HG03095 (cell line): ENCODE measurements at regions not wholly inside any gene's neighbourhood (a gene's known extent, or its start where the extent isn't known, plus 50 kb on each side); places are given as distances from the start of the nearest gene placed in this dataset.
"Not testable (repeated sequence)": the region's sequence is repeated elsewhere in the genome, so short reads cannot be mapped to it uniquely, and the experiment has no call there.

Source experiments
- ATAC-seq: cut with Tn5 transposase; IDR thresholded peaks from one replicate; pipeline ENCODE4 v1.9.1; 2021; ENCODE audit warnings: moderate library complexity; ENCODE audit not compliant: unreplicated experiment

- ATAC-seq: no peak
Observed at GRCh38 chr21:35482096-35482495, 433.0 kb upstream of the RUNX1 start.

- ATAC-seq: no peak
Observed at GRCh38 chr21:35481005-35481404, 431.9 kb upstream of the RUNX1 start.

DNA sequence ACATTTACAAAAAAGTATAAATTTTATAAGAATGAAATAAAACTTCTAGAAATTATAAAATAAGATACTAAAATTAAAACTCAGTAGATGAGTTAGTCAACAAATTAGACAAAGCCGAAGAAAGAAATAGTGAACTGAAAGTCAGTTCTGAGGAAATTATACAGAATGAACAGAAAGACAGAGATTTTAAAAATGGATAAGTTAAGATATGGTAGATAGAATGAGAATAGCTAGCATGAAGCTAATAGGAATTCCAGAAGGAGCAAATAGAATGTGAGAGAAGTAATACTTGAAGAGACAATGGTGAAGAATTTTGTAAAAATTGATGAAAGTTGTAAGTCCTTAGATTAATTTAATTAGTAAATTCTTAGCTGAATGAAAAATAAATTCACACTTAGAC lies 430.4 kb upstream of the RUNX1 start:
- no peak for ATAC-seq

GRCh38 chr21:35479065-35479448 lies 430.0 kb upstream of the RUNX1 start:
- ATAC-seq: no peak

DNA sequence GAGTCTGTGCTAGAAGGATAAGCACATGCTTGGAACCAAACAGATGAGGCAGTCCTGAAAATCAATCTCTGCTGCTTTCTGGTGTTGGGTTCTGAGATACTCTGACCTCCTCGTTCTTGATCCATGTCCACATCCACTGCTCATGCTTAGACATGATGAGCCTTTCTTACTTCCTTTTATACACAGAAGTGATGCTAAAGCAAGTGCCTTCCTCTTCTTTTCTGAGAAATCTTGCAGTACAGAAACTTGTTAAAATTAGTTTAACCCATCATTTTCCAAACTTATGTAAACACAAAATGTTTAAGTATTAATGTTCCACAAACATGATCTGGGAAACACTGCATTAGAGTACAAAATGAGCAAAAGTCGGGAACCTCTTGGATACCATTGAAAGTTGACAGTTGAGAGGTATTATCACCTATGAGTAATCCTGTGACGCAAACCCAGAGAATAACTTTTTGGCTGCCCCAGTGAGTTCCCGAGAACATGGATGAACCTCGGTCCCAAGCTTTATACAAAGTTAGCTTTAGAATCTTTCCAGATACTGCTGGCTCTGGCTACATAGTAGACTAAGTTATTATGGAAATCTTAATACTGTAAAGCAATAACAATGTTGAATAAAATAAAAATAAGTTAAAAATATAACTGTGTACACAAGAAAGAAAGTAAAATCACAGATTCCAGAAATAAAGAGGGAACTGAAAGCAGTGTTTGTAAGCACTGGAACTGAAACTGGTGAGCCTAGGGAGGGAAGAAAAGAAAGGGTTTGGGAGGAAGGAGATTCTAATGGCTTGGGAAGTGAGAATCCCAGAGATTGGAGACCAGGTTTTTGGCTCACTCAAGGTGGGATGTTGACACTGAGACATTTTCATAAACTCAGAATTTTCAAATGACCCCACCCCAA lies 429.3 kb upstream of the RUNX1 start:
- no peak for ATAC-seq

GRCh38 chr21:35477622-35478021 lies 428.5 kb upstream of the RUNX1 start:
- ATAC-seq: no peak

- ATAC-seq: no peak
Observed at GRCh38 chr21:35476621-35477395, 427.7 kb upstream of the RUNX1 start.

DNA sequence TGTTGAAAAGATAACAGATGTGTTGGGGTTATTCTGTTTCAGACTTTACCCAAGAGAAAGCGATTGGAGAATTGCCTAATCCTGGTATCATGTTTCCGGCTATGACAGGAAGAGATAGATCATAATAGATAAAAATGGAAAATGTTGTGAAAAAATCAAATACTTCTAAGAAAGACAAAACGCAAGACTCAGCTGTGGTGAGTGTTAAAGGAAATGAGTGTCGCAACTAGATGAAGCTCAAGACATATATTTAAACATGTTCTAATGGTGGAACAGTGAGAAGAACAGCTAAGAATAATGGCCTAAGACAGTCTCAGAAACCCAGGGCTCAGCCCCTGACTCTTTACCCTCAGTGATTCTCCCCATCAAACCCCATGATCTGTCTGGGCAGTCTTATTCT lies 426.7 kb upstream of the RUNX1 start:
- ATAC-seq: no peak

DNA sequence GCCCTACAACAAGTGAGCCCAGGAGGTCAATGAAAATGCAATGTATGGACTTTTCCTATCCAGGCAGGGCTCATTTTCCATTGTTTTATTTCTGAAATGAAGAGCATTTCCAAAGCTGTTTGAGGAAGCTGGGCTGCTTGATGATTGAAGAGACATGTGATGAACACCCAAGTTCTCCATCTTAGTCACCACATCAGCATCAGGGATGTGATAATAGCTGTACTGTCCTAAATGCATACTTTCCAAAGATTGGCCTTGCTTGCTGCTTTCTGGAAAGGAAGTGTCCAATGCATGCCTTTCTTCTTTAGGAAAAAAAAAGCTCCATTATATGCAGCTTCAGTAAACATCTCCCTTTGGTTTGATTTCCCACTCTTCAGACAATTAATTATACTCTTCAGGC lies 425.9 kb upstream of the RUNX1 start:
- ATAC-seq: no peak

GRCh38 chr21:35473496-35473895 lies 424.4 kb upstream of the RUNX1 start:
- no peak for ATAC-seq

- no peak for ATAC-seq
Observed at GRCh38 chr21:35470522-35470921, 421.4 kb upstream of the RUNX1 start.

- no peak for ATAC-seq
Observed at GRCh38 chr21:35469498-35469897, 420.4 kb upstream of the RUNX1 start.

DNA sequence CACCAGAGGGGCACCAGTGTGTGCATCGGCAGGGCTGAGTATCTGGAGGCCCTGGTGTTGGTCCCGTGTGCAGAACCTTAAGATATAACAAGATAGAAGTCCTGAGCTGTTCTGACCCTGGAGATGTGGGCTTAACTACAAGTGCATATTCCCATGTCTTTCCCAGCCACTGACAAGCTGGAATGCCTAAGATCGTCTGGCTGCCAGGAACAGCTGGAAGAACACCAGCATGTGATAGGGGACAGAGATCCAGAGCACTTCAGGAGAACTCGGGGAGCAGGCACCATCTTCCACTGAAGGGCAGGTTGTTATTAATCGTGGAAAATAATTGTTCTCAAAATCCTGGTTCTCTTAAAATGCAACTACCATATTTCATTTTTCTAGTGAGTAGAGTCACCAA lies 419.9 kb upstream of the RUNX1 start:
- ATAC-seq: no peak

GRCh38 chr21:35467566-35467965 lies 418.5 kb upstream of the RUNX1 start:
- no peak for ATAC-seq

- not testable (repeated sequence) for ATAC-seq
Observed at GRCh38 chr21:35466681-35467080, 417.6 kb upstream of the RUNX1 start.

DNA sequence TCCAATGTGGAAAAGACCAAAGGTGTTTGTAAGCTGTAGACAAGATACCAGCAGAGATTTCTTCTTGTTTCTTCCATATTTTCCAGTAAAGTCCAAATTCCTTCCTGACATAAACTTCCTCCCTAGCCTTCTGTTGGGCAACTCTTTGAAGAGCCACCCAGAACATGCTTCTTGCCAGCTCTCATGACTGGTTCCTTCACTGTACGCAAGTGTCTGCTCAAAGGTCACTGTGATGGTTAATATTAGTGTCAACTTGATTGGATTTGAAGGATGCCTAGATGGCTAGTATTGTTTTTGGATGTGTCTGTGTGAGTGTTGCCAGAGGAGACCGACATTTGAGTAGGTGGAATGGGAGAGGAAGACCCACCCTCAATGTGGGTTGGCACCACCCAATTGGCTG lies 416.6 kb upstream of the RUNX1 start:
- ATAC-seq: no peak

DNA sequence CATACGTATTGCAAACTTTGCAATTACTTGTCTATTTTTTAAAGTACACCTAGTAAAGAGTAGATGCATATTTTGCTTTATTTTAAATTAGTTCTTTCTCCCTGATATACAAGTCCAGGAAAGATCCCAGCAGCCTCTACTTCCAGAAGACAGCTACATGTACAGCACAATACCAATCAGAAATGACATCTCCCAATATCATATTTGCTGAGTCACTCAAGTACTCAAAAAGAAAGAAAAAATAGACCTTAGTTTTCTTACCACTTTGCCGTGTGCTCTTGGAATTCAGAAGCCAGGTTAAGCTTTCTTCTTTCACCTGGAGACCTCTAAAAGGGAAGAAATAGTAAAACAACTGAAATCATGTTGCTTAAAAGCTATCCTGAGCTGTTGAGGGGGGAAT lies 412.6 kb upstream of the RUNX1 start:
- ATAC-seq: no peak

GRCh38 chr21:35460441-35460840 lies 411.3 kb upstream of the RUNX1 start:
- ATAC-seq: no peak

GRCh38 chr21:35458405-35458804 lies 409.3 kb upstream of the RUNX1 start:
- ATAC-seq: no peak

DNA sequence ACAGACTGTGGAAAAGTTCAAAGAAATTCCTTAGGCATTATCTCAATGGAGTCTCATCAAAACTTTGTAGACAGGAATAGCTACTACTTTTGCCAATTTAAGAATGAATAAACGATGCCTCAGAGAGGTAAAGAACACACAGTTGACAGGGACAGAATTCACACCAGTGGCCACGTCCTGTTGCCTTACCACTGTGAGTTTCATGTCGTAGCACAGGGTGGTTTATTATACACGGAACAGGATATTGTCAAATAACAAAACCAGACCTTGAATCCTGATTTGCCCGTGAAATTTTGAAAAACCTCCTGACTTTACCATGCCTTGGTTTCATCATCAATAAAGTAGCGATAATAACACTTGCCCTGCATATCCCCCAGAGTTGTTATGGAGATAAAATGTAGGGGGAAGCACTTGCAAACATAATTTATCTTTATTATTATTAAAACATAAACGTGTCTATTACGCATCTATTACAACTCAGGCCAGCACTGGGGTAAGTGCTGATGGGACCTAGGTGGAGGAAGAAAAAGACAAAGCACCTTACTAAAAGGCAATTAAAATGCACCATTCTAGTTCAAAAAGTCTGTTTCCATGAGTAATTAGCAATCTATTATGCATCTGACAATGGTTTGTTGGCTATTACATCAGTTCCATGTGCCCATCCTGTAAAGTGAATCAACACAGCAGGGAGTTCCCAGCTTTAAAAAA lies 408.1 kb upstream of the RUNX1 start:
- ATAC-seq: no peak

DNA sequence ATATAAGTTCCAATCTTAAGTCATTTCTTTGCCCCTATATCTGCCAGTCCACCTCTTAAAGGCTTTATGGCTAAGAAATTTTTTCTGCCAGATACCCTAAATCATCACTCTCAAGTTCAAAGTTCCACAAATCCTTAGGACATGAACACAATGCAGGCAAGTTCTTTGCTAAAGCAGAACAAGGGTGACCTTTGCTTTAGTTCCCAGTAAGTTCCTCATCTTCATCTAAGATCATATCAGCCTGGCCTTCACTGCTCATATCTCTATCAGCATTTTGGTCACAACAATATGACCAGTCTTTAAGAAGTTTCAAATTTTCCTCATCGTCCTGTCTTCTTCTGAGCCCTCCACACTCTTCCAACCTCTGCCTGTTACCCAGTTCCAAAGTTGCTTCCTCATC lies 402.2 kb upstream of the RUNX1 start:
- ATAC-seq: no peak

DNA sequence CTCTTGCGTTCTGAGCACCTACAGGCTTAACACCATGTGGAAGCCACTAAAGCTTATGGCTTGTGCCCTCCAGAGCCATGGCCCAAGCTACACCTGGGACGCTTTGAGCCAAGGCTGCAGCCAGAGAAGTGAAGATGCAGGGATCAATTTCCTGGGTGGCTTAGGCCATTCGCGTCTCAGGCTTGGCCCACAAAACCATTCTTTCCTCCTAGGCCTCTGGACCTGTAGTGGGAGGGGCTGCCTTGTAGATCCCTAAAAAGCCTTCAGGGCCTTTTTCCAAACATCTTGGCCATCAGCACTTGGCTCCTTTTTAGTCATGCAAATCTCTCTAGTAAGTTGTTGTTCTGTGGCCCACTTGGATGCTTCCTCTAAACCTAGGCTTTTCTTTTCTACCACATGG lies 401.7 kb upstream of the RUNX1 start:
- no peak for ATAC-seq
